ENCODE measurements at regions not wholly inside any gene's neighbourhood (a gene's known extent, or its start where the extent isn't known, plus 50 kb on each side); places are given as distances from the start of the nearest gene placed in this dataset.
"Not testable (repeated sequence)": the region's sequence is repeated elsewhere in the genome, so short reads cannot be mapped to it uniquely, and the experiment has no call there.

GRCh38 chr1:41980827-41981653 is 62.3 kb upstream of the HIVEP3 start:
- no peak for DNase-seq (ENCODE audit: low read depth)

GRCh38 chr1:41978986-41979385 is 60.3 kb upstream of the HIVEP3 start:
- no peak for DNase-seq (ENCODE audit: low read depth)

GRCh38 chr1:41977326-41977725 is 58.6 kb upstream of the HIVEP3 start:
- no peak for DNase-seq (ENCODE audit: low read depth)

GRCh38 chr1:41976671-41977070 is 57.9 kb upstream of the HIVEP3 start:
- no peak for DNase-seq (ENCODE audit: low read depth)

- no peak for DNase-seq (ENCODE audit: low read depth)
Observed at GRCh38 chr1:41975850-41976569, 57.3 kb upstream of the HIVEP3 start.

- no peak for DNase-seq (ENCODE audit: low read depth)
Observed at GRCh38 chr1:41975121-41975520, 56.4 kb upstream of the HIVEP3 start.

- not testable (repeated sequence) for DNase-seq (ENCODE audit: low read depth)
Observed at GRCh38 chr1:41968557-41968956, 49.8 kb upstream of the HIVEP3 start.

Measured in activated T-cell treated with anti-CD3 and anti-CD28 coated beads for 48 hours (primary cell).